ENCODE measurements at regions not wholly inside any gene's neighbourhood (a gene's known extent, or its start where the extent isn't known, plus 50 kb on each side); places are given as distances from the start of the nearest gene placed in this dataset.
"Not testable (repeated sequence)": the region's sequence is repeated elsewhere in the genome, so short reads cannot be mapped to it uniquely, and the experiment has no call there.

DNA sequence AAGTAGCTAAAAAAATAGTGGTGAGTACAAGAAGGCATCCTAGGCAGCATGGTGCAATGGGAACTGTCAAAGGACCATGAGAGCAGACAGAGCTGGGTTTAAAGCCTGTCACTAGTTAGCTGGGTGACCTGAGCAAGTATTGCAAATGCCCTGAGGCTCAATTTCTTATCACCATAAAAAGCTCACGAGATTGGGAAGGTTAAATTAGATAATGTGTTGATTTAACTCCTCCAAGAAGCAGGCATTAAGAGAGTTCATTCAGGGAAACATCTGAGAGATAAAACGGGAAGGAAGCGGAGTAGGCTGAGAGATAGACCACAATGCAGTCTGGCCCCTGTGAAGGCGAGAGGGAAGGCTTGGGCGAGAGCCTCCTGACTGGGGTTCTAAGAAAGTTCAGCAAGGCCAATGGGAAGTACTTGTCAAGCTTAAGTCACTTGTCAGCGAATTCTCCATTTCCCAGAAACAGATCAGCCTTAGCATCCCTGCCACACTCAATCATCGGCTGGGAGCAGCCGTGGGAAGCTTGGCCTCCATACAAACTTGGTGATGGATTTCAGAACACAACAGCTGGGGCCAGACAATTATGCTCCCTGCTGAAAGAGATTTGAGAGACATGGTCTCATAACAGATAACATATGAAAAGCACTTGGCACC, 105.5 kb downstream of the POU4F1 start:
- H3K9me3 ChIP-seq = no peaks in the 10 kb centered on the region
- DNase-seq = no peak
- no peaks in the 10 kb centered on the region for H3K36me3 ChIP-seq
- H3K4me1 ChIP-seq = no peaks in the 10 kb centered on the region
- TF ChIP-seq, protein P1, sequence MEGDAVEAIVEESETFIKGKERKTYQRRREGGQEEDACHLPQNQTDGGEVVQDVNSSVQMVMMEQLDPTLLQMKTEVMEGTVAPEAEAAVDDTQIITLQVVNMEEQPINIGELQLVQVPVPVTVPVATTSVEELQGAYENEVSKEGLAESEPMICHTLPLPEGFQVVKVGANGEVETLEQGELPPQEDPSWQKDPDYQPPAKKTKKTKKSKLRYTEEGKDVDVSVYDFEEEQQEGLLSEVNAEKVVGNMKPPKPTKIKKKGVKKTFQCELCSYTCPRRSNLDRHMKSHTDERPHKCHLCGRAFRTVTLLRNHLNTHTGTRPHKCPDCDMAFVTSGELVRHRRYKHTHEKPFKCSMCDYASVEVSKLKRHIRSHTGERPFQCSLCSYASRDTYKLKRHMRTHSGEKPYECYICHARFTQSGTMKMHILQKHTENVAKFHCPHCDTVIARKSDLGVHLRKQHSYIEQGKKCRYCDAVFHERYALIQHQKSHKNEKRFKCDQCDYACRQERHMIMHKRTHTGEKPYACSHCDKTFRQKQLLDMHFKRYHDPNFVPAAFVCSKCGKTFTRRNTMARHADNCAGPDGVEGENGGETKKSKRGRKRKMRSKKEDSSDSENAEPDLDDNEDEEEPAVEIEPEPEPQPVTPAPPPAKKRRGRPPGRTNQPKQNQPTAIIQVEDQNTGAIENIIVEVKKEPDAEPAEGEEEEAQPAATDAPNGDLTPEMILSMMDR (IDR thresholded peaks at IDR 0.05; ENCODE audit: low read depth, low read length) = no peak
- no peaks in the 10 kb centered on the region for H3K27me3 ChIP-seq
- H3K4me3 ChIP-seq (ENCODE audit: low read depth, low read length) = no peak overlapping the region

DNA sequence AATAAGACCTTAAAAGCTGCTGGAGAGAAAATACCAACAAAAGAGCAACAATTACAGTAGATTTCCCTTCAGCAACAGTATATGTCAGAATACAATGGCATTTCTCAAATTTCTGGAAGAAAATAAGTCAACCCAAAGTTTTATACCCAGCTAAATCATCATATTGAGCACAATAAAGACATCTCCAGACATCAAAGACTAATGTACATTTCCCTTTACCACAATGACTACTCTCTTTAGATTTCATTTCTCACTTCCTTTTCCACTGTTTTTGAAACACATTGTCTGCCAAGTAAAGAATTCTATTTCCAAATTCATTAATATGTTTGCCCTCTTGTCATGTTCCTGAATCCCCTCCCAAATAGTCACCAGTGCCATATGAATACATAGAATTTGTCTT, 111.4 kb downstream of the POU4F1 start:
- no peak for DNase-seq
- TF ChIP-seq, protein P1 (IDR thresholded peaks at IDR 0.05; ENCODE audit: low read depth, low read length) = no peak
- Histone ChIP-seq H3K36me3 (no peaks in the 10 kb centered on the region), H3K27me3 (0 out of 2 replicates have a peak, but pooled peaks cover 4% of the 10 kb centered on the region), H3K4me1 (no peaks in the 10 kb centered on the region), H3K9me3 (no peaks in the 10 kb centered on the region), H3K4me3 (ENCODE audit: low read depth, low read length) (no peak overlapping the region)

DNA sequence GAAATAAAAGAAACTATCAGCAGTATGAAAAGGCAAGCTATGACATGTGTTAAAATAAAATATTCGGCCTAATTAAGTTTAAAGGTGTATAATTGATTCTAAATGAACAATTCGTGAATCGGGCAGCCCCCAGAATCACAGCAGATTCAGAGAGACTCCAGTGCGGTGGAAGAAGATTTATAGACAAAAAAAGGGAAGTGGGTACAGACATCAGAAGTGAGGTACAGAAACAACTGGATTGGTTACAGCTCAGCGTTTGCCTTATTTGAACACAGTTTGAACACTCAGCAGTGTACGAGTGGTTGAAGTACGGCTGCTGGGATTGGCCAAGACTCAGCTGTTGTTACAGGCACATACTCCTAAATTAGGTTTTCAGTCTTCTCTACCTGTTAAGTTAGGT, 113.1 kb downstream of the POU4F1 start:
- not testable (repeated sequence) for H3K4me1 ChIP-seq, H3K9me3 ChIP-seq

DNA sequence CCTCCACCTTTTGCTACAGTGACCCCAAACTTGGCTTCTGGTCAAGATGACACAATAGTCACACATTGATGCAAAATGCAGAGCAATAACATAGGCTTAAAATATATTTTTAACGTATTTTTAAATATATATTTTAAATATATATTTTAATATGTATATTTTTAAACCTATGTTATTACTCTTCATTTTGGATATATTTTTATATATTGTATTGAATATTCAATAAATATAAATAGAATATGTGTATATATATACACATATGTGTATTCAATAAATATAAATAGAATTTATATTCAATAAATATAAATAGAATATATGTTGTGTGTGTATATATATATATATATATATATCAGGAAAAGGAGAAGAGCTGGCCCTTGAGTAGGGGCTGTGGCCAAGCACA, 115.6 kb downstream of the POU4F1 start:
- H3K9me3 ChIP-seq = no peaks in the 10 kb centered on the region
- 0 out of 2 replicates have a peak, but pooled peaks cover 4% of the 10 kb centered on the region for H3K27me3 ChIP-seq
- DNase-seq = no peak
- no peaks in the 10 kb centered on the region for H3K4me1 ChIP-seq
- TF ChIP-seq, protein P1 (IDR thresholded peaks at IDR 0.05; ENCODE audit: low read depth, low read length) = no peak
- H3K4me3 ChIP-seq (ENCODE audit: low read depth, low read length) = no peak overlapping the region
- H3K36me3 ChIP-seq = no peaks in the 10 kb centered on the region

More for the DNA sequence above, 113.1 kb downstream of the POU4F1 start:
- H3K27me3 ChIP-seq; DNase-seq; H3K36me3 ChIP-seq; H3K4me3 ChIP-seq (ENCODE audit: low read depth, low read length): not testable (repeated sequence)

DNA sequence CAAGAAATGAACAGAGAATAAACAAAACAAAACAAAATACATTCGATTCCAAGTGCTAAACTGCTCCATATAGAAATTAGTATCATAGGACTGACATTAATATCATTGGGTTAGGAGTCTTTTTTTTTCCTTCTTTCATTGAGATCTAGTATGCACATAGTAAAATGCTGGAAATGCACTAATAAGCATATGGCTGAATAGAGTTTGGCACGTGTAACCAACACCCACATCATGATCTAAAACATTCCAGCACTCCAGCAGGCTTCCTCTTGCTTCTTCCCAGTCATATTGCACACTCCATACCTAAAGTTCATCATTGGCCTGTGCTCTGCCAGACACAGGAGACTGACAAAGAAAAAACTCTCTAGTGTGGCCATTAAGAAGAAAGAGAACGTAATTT, 117.5 kb downstream of the POU4F1 start:
- H3K4me3 ChIP-seq (ENCODE audit: low read depth, low read length) = no peak overlapping the region
- TF ChIP-seq, protein P1 (IDR thresholded peaks at IDR 0.05; ENCODE audit: low read depth, low read length) = no peak
- no peaks in the 10 kb centered on the region for H3K9me3 ChIP-seq
- no peaks in the 10 kb centered on the region for H3K36me3 ChIP-seq
- no peaks in the 10 kb centered on the region for H3K4me1 ChIP-seq
- 0 out of 2 replicates have a peak, but pooled peaks cover 4% of the 10 kb centered on the region for H3K27me3 ChIP-seq
- no peak for DNase-seq

DNA sequence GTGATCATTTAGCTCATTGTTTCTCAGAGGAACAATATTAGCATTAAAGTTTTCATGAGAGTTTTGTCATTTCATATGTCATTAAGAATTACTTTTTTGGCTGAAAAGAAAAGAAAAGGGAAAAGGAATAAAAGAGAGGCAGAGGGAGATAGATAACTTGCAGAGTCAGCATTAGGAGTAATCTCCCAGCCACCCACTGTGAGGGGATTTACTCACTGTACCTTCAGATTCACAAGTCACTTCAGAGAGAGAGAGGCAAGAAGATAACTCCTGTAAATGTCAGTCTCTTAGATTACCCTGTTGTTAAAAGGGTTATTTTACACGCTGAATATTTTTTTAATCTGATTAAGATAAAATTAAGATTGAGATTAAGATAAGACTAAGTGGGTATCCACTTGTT, 125.2 kb downstream of the POU4F1 start:
- Histone ChIP-seq H3K9me3 (no peaks in the 10 kb centered on the region), H3K4me3 (ENCODE audit: low read depth, low read length) (no peak overlapping the region), H3K4me1 (no peaks in the 10 kb centered on the region), H3K36me3 (no peaks in the 10 kb centered on the region), H3K27me3 (no peaks in the 10 kb centered on the region)
- TF ChIP-seq, protein P1 (IDR thresholded peaks at IDR 0.05; ENCODE audit: low read depth, low read length) = no peak
- no peak for DNase-seq
